Fibroblast of lung (primary cell): ENCODE measurements at regions not wholly inside any gene's neighbourhood (a gene's known extent, or its start where the extent isn't known, plus 50 kb on each side); places are given as distances from the start of the nearest gene placed in this dataset.

Experiments used
- DNase-seq, 2 donors: peaks; one replicate each; pipeline versions ENCODE4 v3.0.0 to v3.0.0-alpha.2; 2010; ENCODE audit warnings: low read depth in 2 of 2
- H2AFZ ChIP-seq: 2 replicates; pipeline ENCODE4 v1.5.1; 2012; ENCODE audit warnings: low read length, control low read depth, inconsistent platforms
- H3K27ac ChIP-seq: 2 replicates; pipeline ENCODE4 v1.5.1; 2011; ENCODE audit warnings: low read length, control low read depth; ENCODE audit not compliant: insufficient read depth
- H3K27me3 ChIP-seq: 2 replicates; pipeline ENCODE4 v1.5.1; 2011; ENCODE audit warnings: mild to moderate bottlenecking, low read length; ENCODE audit not compliant: control insufficient read depth, insufficient read depth
- H3K36me3 ChIP-seq: 2 replicates; pipeline ENCODE4 v1.5.1; 2011; ENCODE audit warnings: low read length; ENCODE audit not compliant: control insufficient read depth, insufficient read depth
- H3K4me1 ChIP-seq: 2 replicates; pipeline ENCODE4 v1.5.1; 2011; ENCODE audit warnings: low read length; ENCODE audit not compliant: control insufficient read depth, insufficient read depth; ENCODE audit errors: extremely low read depth
- H3K4me2 ChIP-seq: 2 replicates; pipeline ENCODE4 v1.5.1; 2011; ENCODE audit warnings: low read length, control low read depth; ENCODE audit not compliant: insufficient read depth; ENCODE audit errors: extremely low read depth
- H3K4me3 ChIP-seq, 4 experiments: fragments of 200-600 bp in 1 of 4; sonication (generic) in 1 of 4; replicated peaks in 1 of 4; 2 replicates each; pipeline ENCODE4 v1.5.1; 2011 to 2016; ENCODE audit warnings: low read length in 4 of 4, low read depth in 3 of 4, mild to moderate bottlenecking in 3 of 4, control low read depth in 2 of 4, inconsistent platforms in 1 of 4, mixed read lengths in 1 of 4; ENCODE audit not compliant: insufficient read depth in 1 of 4; ENCODE audit errors: control extremely low read depth in 1 of 4
- H3K79me2 ChIP-seq: 2 replicates; pipeline ENCODE4 v1.5.1; 2012; ENCODE audit warnings: mild to moderate bottlenecking, low read length, inconsistent platforms; ENCODE audit not compliant: control insufficient read depth, insufficient read depth
- H3K9ac ChIP-seq: 2 replicates; pipeline ENCODE4 v1.5.1; 2011; ENCODE audit warnings: mild to moderate bottlenecking, low read length, control low read depth; ENCODE audit not compliant: insufficient read depth
- H3K9me3 ChIP-seq: 2 replicates; pipeline ENCODE4 v1.5.1; 2012; ENCODE audit warnings: low read depth, low read length; ENCODE audit not compliant: control insufficient read depth, insufficient read depth
- H4K20me1 ChIP-seq: 2 replicates; pipeline ENCODE4 v1.5.1; 2011; ENCODE audit warnings: low read length; ENCODE audit not compliant: control insufficient read depth, insufficient read depth; ENCODE audit errors: extremely low read depth
- CTCF ChIP-seq, 2 donors: IDR thresholded peaks in 1 of 2; conservative IDR thresholded peaks in 1 of 2; 1 replicate in 1 of 2; 2 replicates in 1 of 2; pipeline ENCODE4 v1.5.1; 2011 to 2012; ENCODE audit warnings: low read length in 2 of 2, control low read depth in 1 of 2, inconsistent platforms in 1 of 2, low read depth in 1 of 2, mild to moderate bottlenecking in 1 of 2
- EZH2 ChIP-seq: IDR thresholded peaks from 2 replicates; pipeline ENCODE4 v1.5.1; 2012; ENCODE audit warnings: low read length, control low read depth, mild to moderate bottlenecking; ENCODE audit errors: missing control alignments

GRCh38 chr1:163580926-163581325 is 259.2 kb downstream of the NUF2 start:
- no peak for DNase-seq
- no peak for TF ChIP-seq EZH2
- TF ChIP-seq CTCF (conservative IDR thresholded peaks at IDR 0.05 in 1 of 2, IDR thresholded peaks at IDR 0.05 in 1 of 2; ENCODE audit: low read depth in 1 of 2, low read length in 2 of 2) = no peak
- H4K20me1 ChIP-seq = no peaks in the 10 kb centered on the region
- H3K4me1 ChIP-seq = no peaks in the 10 kb centered on the region
- H3K4me2 ChIP-seq = no peak overlapping the region
- H3K36me3 ChIP-seq = no peaks in the 10 kb centered on the region
- no peak overlapping the region for H3K27ac ChIP-seq
- no peaks in the 10 kb centered on the region for H3K27me3 ChIP-seq
- no peak overlapping the region for H3K9ac ChIP-seq
- H3K4me3 ChIP-seq = no peak overlapping the region
- H2AFZ ChIP-seq = no peak overlapping the region
- H3K9me3 ChIP-seq = no peaks in the 10 kb centered on the region
- H3K79me2 ChIP-seq = no peaks in the 10 kb centered on the region

GRCh38 chr1:163583661-163584181 is 262.0 kb downstream of the NUF2 start:
- Histone ChIP-seq H4K20me1 (no peaks in the 10 kb centered on the region), H3K27ac (no peak overlapping the region), H2AFZ (no peak overlapping the region), H3K27me3 (no peaks in the 10 kb centered on the region), H3K36me3 (no peaks in the 10 kb centered on the region), H3K79me2 (no peaks in the 10 kb centered on the region), H3K9ac (no peak overlapping the region), H3K4me2 (no peak overlapping the region), H3K9me3 (no peaks in the 10 kb centered on the region), H3K4me1 (no peaks in the 10 kb centered on the region), H3K4me3 (no peak overlapping the region)
- DNase-seq = no peak
- TF ChIP-seq CTCF (conservative IDR thresholded peaks at IDR 0.05 in 1 of 2, IDR thresholded peaks at IDR 0.05 in 1 of 2; ENCODE audit: low read depth in 1 of 2, low read length in 2 of 2) (no peak), EZH2 (no peak)

GRCh38 chr1:163585796-163586195 is 264.0 kb downstream of the NUF2 start:
- TF ChIP-seq EZH2 = no peak
- TF ChIP-seq CTCF (conservative IDR thresholded peaks at IDR 0.05 in 1 of 2, IDR thresholded peaks at IDR 0.05 in 1 of 2; ENCODE audit: low read depth in 1 of 2, low read length in 2 of 2) = no peak
- no peak for DNase-seq
- H3K4me3 ChIP-seq = no peak overlapping the region
- no peaks in the 10 kb centered on the region for H4K20me1 ChIP-seq
- no peak overlapping the region for H3K9ac ChIP-seq
- H3K4me1 ChIP-seq = no peaks in the 10 kb centered on the region
- H3K36me3 ChIP-seq = no peaks in the 10 kb centered on the region
- H3K79me2 ChIP-seq = no peaks in the 10 kb centered on the region
- no peaks in the 10 kb centered on the region for H3K9me3 ChIP-seq
- no peak overlapping the region for H3K27ac ChIP-seq
- H3K27me3 ChIP-seq = no peaks in the 10 kb centered on the region
- H3K4me2 ChIP-seq = no peak overlapping the region
- no peak overlapping the region for H2AFZ ChIP-seq
